ENCODE measurements at regions not wholly inside any gene's neighbourhood (a gene's known extent, or its start where the extent isn't known, plus 50 kb on each side); places are given as distances from the start of the nearest gene placed in this dataset.
A peak's percentile ranks its signal among the peaks of the same experiment; 100 is the strongest.

GRCh38 chr6:134866563-134866962, 83.3 kb downstream of the ALDH8A1 start:
- no peak for ATAC-seq
- no peak for DNase-seq (ENCODE audit: missing footprints)
- intact Hi-C loops (cut with DNase I): no loop called here

GRCh38 chr6:134864558-134864957, 85.3 kb downstream of the ALDH8A1 start:
- intact Hi-C loops (cut with DNase I): no loop called here

GRCh38 chr6:134863763-134864510, 86.0 kb downstream of the ALDH8A1 start:
- DNase-seq (ENCODE audit: missing footprints) (no peak), ATAC-seq (no peak)
- intact Hi-C loops (cut with DNase I): no loop called here

More at GRCh38 chr6:134864558-134864957, 85.3 kb downstream of the ALDH8A1 start:
- ATAC-seq (no peak), DNase-seq (ENCODE audit: missing footprints) (no peak)

- DNase-seq (ENCODE audit: missing footprints): no peak
- intact Hi-C loops (cut with DNase I): no loop called here
These were observed 95.5 kb downstream of the ALDH8A1 start for GRCh38 chr6:134854366-134854765.

GRCh38 chr6:134853111-134854055, 96.5 kb downstream of the ALDH8A1 start:
- no peak for DNase-seq (ENCODE audit: missing footprints)
- peak; percentile 85 for ATAC-seq
- intact Hi-C loops (cut with DNase I): no loop called here

More at GRCh38 chr6:134854366-134854765, 95.5 kb downstream of the ALDH8A1 start:
- no peak for ATAC-seq

- no peak for DNase-seq (ENCODE audit: missing footprints)
- ATAC-seq: no peak
- intact Hi-C loops (cut with DNase I): no loop called here
These were observed 98.4 kb downstream of the ALDH8A1 start for GRCh38 chr6:134851548-134851947.

- intact Hi-C loops (cut with DNase I): no loop called here
These were observed 99.1 kb downstream of the ALDH8A1 start for GRCh38 chr6:134850721-134851305.

GRCh38 chr6:134849920-134850447, 99.9 kb downstream of the ALDH8A1 start:
- ATAC-seq: no peak
- intact Hi-C loops (cut with DNase I): no loop called here
- no peak for DNase-seq (ENCODE audit: missing footprints)

More at GRCh38 chr6:134850721-134851305, 99.1 kb downstream of the ALDH8A1 start:
- DNase-seq (ENCODE audit: missing footprints): no peak
- ATAC-seq: no peak

GRCh38 chr6:134848076-134848475, 101.8 kb downstream of the ALDH8A1 start:
- intact Hi-C loops (cut with DNase I): no loop called here
- ATAC-seq (no peak), DNase-seq (ENCODE audit: missing footprints) (no peak)

GRCh38 chr6:134846865-134847264, 103.0 kb downstream of the ALDH8A1 start:
- ATAC-seq (no peak), DNase-seq (ENCODE audit: missing footprints) (no peak)

GRCh38 chr6:134846031-134846430, 103.9 kb downstream of the ALDH8A1 start:
- intact Hi-C loops (cut with DNase I): no loop called here
- no peak for ATAC-seq
- no peak for DNase-seq (ENCODE audit: missing footprints)

More at GRCh38 chr6:134846865-134847264, 103.0 kb downstream of the ALDH8A1 start:
- intact Hi-C loops (cut with DNase I): no loop called here

GRCh38 chr6:134844120-134844519, 105.8 kb downstream of the ALDH8A1 start:
- intact Hi-C loops (cut with DNase I): no loop called here
- DNase-seq (ENCODE audit: missing footprints) (no peak), ATAC-seq (no peak)

- DNase-seq (ENCODE audit: missing footprints) (no peak), ATAC-seq (no peak)
- intact Hi-C loops (cut with DNase I): no loop called here
These were observed 109.6 kb downstream of the ALDH8A1 start for GRCh38 chr6:134840086-134840867.

- intact Hi-C loops (cut with DNase I): no loop called here
- DNase-seq (ENCODE audit: missing footprints) (no peak), ATAC-seq (peak; percentile 68)
These were observed 113.9 kb downstream of the ALDH8A1 start for GRCh38 chr6:134835993-134836392.

GRCh38 chr6:134830940-134831339, 119.0 kb downstream of the ALDH8A1 start:
- no peak for ATAC-seq
- DNase-seq (ENCODE audit: missing footprints): no peak
- intact Hi-C loops (cut with DNase I): no loop called here

- ATAC-seq (no peak), DNase-seq (ENCODE audit: missing footprints) (no peak)
- intact Hi-C loops (cut with DNase I): no loop called here
These were observed 119.7 kb downstream of the ALDH8A1 start for GRCh38 chr6:134830194-134830593.

- DNase-seq (ENCODE audit: missing footprints): no peak
- intact Hi-C loops (cut with DNase I): loop anchor here (10.0 kb wide), 1 partner anchor 294 kb away; no protein-coding TSS in a partner anchor
- ATAC-seq: no peak
These were observed 121.3 kb downstream of the ALDH8A1 start for GRCh38 chr6:134828641-134829040.
